GM19395 (cell line): ENCODE measurements at regions not wholly inside any gene's neighbourhood (a gene's known extent, or its start where the extent isn't known, plus 50 kb on each side); places are given as distances from the start of the nearest gene placed in this dataset.
A peak's percentile ranks its signal among the peaks of the same experiment; 100 is the strongest.

Source experiments
- ATAC-seq: cut with Tn5 transposase; IDR thresholded peaks from one replicate; pipeline ENCODE4 v1.9.1; 2021; ENCODE audit warnings: mild to moderate bottlenecking, moderate library complexity; ENCODE audit not compliant: unreplicated experiment

DNA sequence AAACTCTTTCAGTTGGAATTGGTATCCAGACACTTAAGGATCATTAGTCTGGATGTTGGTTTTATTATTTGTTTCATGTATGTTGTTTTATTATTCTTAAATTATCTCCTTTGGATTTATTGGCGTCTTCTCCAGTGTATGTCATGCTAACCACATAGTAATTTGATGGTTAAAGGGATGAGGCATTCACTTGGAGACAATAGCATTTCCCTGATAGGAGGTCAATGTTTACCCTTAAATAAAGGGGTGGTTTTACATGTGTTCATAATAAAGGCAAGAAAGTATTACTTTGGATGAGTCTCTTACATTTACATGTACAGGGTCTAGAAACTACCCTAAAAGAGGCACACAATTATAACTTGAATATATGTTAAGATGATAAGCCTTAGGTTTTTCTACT lies 51.2 kb upstream of the RNF144B start:
- no peak for ATAC-seq

DNA sequence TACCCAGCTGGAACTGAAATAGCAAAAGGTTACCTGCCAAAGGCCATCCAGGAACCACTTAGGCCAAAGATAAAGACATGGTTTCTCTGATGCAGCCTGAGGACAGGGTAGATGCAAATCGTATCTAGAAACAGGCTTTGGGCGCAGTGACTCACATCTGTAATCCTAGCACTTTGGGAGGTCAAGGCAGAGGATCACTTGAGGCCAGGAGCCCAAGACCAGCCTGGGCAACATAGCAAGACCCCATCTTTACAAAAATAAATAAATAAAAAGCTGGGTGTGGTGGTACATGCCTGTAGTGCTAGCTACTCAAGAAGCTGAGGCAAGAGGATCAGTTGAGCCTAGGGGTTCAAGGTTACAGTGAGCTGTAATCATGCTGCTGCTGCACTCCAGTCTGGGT lies 52.9 kb upstream of the RNF144B start:
- no peak for ATAC-seq

DNA sequence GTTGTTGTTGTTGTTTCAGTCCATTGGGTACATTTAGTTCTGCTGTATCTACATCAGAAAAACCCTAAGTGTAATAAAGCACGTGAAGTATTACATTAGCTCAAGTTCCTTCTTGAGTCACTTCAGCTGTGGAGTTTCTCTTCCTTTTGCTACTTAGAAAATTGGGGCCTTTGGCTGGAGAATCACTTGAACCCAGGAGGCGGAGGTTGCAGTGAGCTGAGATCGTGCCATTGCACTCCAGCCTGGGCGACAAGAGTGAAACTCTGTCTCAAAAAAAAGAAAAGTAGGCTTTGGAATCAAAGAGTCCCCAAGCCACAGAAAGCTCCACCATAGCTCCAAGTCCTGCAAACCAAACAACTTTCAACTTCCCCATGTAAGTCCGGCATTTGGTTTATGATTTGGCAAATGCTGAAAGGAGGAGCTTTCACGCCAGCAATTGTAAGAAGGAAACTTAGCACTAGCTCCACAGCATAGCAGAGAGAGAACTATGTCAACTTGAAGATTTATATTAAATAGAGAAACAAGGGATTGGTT lies 56.5 kb upstream of the RNF144B start:
- ATAC-seq = peak; percentile 42

DNA sequence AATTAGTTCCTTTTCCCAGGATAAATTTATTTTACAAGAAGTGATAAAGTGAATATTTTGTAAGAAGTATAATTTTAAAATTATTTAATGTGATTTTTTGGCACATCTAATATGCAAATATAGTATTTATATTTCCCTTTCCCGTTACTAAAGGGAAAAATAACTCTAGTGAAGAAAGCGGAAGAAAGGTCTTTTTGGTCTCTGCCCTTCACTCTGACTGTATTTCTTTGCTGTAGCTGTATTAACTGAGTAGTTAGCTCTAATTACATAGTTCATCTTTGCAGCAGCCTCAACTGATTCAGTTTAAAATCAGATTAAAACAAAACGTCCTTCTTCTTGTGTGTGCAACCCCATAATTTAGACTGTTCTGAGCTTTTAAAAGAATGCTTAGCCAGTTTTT lies 57.4 kb upstream of the RNF144B start:
- ATAC-seq = no peak

DNA sequence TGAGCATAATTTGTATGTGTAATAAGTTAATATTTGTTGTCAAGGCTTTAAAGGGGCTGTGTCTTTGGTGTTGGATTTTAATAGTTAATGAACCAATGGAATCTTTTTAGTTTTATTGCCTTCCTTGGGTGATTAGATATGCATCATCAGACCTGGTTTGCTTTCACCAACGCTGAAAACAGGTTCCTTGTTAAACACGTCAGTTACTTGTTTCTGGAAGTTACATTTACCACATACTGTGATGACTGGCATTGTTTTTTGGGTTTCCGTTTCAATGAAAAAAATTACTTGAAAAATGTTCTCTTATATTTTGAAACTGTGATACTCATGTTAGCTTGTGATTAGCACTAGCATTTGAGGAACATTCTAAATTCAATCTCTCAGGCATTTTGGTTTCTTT lies 58.6 kb upstream of the RNF144B start:
- no peak for ATAC-seq

DNA sequence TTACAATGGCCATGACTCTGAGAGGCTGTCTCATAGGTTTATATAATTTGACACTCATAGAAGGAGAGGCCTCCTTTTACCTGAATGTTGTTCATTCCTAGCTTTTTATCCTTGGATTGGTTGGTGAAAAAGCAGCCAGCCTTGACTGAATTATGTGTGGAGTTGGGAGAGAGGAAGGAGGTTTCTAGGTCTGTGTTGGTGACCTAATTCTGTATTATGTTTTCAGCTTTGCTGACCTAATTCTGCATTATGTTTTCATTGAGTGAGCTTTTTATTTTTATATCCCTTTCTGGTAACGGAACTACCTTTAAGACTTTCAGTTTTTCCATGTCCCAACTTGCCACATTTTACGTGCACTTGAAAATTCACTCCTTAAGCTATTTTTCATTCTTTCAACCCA lies 59.1 kb upstream of the RNF144B start:
- peak; percentile 8 for ATAC-seq

DNA sequence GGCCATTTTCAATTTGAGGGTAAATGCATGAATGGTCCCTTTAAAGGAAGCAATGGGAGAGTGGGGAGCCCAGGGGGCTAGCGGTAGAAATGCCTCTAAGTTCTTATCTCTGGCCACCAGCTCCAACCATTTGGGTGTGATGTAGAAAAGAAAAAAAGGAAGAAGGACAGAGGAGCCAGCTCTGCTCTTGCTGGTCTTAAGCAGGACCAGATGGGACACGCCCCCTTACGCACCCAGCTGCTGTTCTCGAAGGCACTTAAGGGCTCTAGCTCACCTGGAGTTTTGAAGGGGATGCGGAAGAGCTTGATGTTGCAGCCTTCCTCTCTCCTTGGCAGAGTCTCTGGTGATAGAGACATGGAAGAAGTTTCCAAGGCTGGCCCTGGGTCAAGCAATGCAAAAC lies 59.5 kb upstream of the RNF144B start:
- peak; percentile 76 for ATAC-seq

DNA sequence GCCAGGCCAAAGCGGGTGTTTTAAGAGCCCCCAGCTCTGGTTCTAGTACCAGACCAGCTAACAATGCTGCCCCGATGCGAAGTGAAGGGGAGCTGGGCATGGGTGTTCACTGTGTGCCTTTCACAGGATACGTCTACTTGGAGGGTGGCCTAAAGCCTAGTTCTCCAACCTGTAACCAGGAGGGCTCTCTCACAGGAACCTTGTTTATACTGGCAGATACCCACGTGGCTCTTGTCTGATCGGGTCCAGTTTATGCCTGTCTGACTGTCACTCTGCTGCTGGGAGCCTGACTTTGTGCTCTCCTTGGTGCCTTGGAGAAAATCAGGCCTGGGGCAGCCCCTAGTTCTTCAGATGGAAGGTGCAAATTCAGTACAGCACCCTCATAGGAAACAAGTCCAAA lies 60.2 kb upstream of the RNF144B start:
- no peak for ATAC-seq

DNA sequence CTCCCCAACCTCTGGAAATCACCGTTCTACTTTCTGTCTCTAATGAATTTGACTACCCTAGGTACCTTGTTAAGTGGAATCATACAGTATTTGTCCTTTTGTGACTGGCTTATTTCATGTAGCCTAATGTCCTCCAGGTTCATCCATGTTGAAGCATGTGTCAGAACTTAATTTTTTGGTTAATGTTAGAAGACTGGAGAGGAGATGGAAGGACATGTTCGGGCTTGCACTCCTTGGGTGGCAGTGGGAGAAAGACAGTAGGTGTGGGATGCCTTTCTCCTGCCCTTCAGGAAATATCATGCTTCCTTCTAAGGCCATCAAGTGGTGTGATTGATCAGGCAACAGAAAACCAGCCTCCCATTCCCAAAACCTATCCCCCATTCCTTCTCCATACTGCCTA lies 61.1 kb upstream of the RNF144B start:
- ATAC-seq = no peak

DNA sequence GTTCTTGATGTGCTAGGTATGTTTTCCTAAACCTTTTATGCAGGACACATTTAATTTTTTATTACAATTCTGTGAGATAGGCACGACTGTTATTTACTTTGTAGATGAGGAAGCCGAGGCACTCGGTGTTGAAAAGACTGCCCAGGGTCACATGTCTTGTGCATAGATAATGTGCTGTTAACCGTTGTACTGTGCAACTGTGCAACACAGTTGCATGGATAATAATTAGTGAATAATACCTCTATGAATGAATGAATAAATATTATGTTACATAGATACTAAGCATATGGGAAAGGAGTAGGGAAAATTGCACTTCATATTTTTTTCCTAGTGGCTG lies 60.3 kb upstream of the DEK start:
- no peak for ATAC-seq

DNA sequence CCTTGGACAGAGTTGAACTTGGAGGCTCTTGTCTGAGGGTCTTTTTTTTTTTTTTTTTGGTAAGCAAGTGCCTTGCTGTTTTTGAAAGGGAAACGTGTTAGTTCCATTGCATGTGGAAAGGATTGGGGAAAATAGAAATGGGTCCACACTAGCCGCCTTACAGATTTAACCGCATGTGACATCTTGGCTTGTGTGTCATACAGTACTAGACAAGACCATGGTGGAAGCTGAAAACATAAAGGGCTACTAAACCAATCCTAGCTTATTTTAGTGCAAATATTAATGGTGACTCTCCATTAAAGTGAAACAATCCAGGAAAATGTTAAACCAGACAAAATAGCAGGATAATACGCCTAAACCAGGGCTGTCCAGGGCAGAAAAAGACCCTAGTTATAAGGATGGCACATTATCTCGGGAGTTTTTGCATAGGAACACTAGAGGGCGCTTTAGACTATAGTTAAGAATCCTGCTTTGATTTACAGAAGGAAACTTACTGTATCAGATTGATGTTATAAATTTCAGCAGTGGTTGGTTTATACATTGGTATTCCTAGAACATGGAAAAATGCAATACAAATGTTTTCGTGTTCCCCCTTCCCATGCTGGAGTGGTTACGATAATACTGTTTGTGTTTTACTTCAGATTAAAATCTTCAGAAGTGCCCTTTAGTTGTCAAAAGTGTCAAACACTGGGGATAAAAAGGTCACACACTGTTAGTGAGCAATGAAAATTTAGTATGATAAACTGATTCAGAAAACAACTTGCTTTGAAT lies 59.8 kb upstream of the DEK start:
- peak; percentile 54 for ATAC-seq

DNA sequence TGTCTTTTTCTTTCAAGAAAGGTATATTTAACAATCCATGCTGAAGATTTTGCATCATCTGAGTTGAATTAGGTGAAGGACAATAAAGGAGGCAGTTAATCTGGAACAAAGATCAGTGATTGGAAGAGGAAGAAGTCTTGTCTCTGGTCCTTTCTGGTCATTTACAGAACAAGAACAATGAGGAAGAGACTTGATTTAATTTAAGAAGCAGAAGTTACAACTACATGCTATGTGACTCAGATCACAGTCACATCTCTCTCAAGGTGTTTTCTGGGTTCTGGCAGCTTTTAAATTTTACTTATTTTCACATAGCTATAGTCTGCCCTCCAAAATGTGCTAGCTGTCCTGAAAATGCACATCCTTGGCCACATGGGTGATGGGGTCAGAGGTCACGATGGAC lies 53.5 kb upstream of the DEK start:
- no peak for ATAC-seq

DNA sequence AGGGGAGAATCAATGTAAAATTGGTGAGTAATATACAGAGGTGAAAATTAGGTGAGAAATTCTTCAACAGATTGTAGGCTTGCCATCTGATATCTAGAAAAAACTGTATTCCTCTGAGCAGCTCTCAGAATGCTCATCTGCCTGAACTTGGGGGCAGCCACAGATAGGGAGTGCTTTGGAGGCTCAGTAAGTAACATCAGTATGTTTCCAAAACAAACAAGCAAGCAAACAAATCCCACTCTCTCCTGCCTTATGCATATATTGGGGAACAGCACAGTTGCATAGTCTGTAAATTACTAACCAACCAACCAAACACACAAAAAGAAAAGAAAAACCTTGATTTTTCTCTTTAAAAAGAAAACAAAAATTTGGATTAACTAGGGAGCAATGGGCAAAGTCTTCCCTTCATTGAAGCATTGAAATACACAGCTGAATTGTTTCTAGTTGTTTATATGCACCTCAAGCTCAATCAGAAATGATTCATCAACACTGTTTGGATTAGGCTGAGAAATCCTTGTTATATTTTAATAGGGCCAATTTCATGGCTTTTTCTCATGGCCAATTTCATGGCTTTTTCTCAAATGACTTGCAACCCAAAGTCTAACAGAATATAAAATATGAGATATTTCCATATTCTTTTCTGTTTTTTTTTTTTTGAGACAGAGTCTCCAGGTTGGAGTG lies 50.1 kb upstream of the DEK start:
- no peak for ATAC-seq
